ENCODE measurements at regions not wholly inside any gene's neighbourhood (a gene's known extent, or its start where the extent isn't known, plus 50 kb on each side); places are given as distances from the start of the nearest gene placed in this dataset.

DNA sequence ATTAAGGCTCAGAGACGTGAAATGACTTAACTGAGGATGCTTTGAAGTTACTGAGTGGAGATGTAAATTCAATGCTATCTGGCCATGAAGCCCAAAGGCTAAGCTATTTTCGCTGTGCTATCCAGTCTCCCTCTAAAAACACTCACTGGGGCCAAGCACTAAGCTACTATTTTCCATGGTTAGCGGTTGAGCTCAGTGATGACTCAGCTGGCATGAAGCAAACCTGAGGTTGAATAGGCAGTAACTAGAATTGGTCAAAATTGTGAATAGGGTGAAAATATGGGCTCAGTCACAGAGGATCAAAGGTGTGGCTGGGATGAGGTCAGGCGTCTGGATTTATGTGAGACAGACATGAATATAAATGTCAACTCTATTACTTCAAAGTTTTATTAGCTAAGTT lies 564.2 kb upstream of the KIRREL3 start:
- in situ Hi-C loops (cut with MboI; ENCODE audit: low sequenced_read_pairs) (no loop called here), dilution Hi-C loops (cut with HindIII; ENCODE audit: low sequenced_read_pairs, unreplicated experiment) (no loop called here), intact Hi-C loops (cut with micrococcal nuclease) (no loop called here)
- Histone ChIP-seq H3K36me3 (ENCODE audit: control insufficient read depth, insufficient read depth, low read length) (no peaks in the 10 kb centered on the region), H3K18ac (ENCODE audit: low read depth, low read length) (no peak overlapping the region), H3K9ac (ENCODE audit: low read depth, low read length) (no peak overlapping the region), H3K4me3 (ENCODE audit: insufficient read depth, low read depth, low read length) (no peak overlapping the region), H3K4ac (ENCODE audit: low read depth, low read length) (no peak overlapping the region), H3K4me1 (ENCODE audit: control insufficient read depth, insufficient read depth, low read length) (no peaks in the 10 kb centered on the region), H3K79me1 (ENCODE audit: low read depth in 1 of 2, low read length in 2 of 2) (no peaks in the 10 kb centered on the region), H3K23ac (ENCODE audit: low read depth, low read length) (no peak overlapping the region), H2AFZ (replicated peaks; ENCODE audit: low read length, poor library complexity) (no peak overlapping the region), H4K5ac (ENCODE audit: low read depth, low read length) (no peak overlapping the region), H3K56ac (ENCODE audit: extremely low read depth, insufficient read depth, low read length) (no peak overlapping the region), H2BK20ac (ENCODE audit: low read depth, low read length) (no peak overlapping the region), H3K14ac (replicated peaks; ENCODE audit: low read depth, low read length) (no peak overlapping the region), H2BK120ac (ENCODE audit: low read depth, low read length) (no peak overlapping the region), H4K8ac (ENCODE audit: low read depth in 2 of 2, low read length in 2 of 2) (no peak overlapping the region), H4K20me1 (ENCODE audit: insufficient read depth, low read length) (no peaks in the 10 kb centered on the region), H3K9me3 (ENCODE audit: control insufficient read depth, insufficient read depth, low read length) (no peaks in the 10 kb centered on the region), H3K27ac (ENCODE audit: insufficient read depth, low read length) (no peak overlapping the region), H3K4me2 (ENCODE audit: low read depth, low read length) (no peak overlapping the region), H2AK9ac (replicated peaks; ENCODE audit: low read depth, low read length, poor library complexity) (no peak overlapping the region), H3K27me3 (ENCODE audit: control insufficient read depth, insufficient read depth, low read length) (no peaks in the 10 kb centered on the region; the same call in 1 of the 2 replicates), H2BK5ac (ENCODE audit: low read depth, low read length, poor library complexity, severe bottlenecking) (no peak overlapping the region), H2BK15ac (ENCODE audit: low read depth, low read length) (no peak overlapping the region), H3K9me1 (ENCODE audit: insufficient read depth, low read length) (no peaks in the 10 kb centered on the region), H4K91ac (ENCODE audit: insufficient read depth, low read depth, low read length) (no peak overlapping the region), H2AK5ac (ENCODE audit: low read depth, low read length) (no peak overlapping the region)
- CTCF ChIA-PET: interaction anchor here (0.9 kb wide), 1 partner anchor 10 kb away, joined by 4 read pairs; no protein-coding TSS in a partner anchor
- no peak for TF ChIP-seq FOS (IDR thresholded peaks at IDR 0.05; ENCODE audit: low read depth, low read length)
- TF ChIP-seq NFE2L2 (IDR thresholded peaks at IDR 0.05; ENCODE audit: low read depth, low read length): no peak
- no peak for TF ChIP-seq POLR2A (IDR thresholded peaks at IDR 0.05; ENCODE audit: low read depth, low read length)
- no peak for TF ChIP-seq CHD1 (IDR thresholded peaks at IDR 0.05; ENCODE audit: low read depth, low read length)
- no peak for ATAC-seq (ENCODE audit: low read depth)
- BruUV-seq (replicated peaks): no TSS peak
- POLR2A ChIA-PET (ENCODE audit: unreplicated experiment): no interaction called here
- no CpG with 5 or more reads among the region's 4 CpGs for WGBS, 2 experiments (ENCODE audit: extremely low coverage in 2 of 2, insufficient read length in 1 of 2)
- DNase-seq: peak; percentile 0
